ENCODE measurements at regions not wholly inside any gene's neighbourhood (a gene's known extent, or its start where the extent isn't known, plus 50 kb on each side); places are given as distances from the start of the nearest gene placed in this dataset.

GRCh38 chr3:3615533-3615932, 183.7 kb upstream of the LRRN1 start:
- 83% methylated on average over 3 of the region's 3 CpGs for WGBS (ENCODE audit: insufficient coverage)
- no peak for ATAC-seq (ENCODE audit: low read depth)
- TF ChIP-seq EZH2 (IDR thresholded peaks at IDR 0.05; ENCODE audit: borderline replicate concordance, insufficient read depth, low read depth, low read length, poor library complexity, severe bottlenecking) (no peak), CTCF (IDR thresholded peaks at IDR 0.05) (no peak)
- Histone ChIP-seq H3K27ac (ENCODE audit: low read length in 2 of 2) (no peak overlapping the region), H3K27me3 (replicated peaks in 1 of 4; ENCODE audit: control extremely low read depth in 1 of 4, control insufficient read depth in 3 of 4, insufficient read depth in 4 of 4, low read length in 3 of 4) (no peaks in the 10 kb centered on the region), H3K4me1 (ENCODE audit: control insufficient read depth in 2 of 2, insufficient read depth in 2 of 2, low read length in 2 of 2) (no peaks in the 10 kb centered on the region), H4K20me1 (ENCODE audit: control insufficient read depth, insufficient read depth, low read length, poor library complexity, severe bottlenecking) (no peaks in the 10 kb centered on the region), H3K4me2 (replicated peaks; ENCODE audit: low read depth, low read length, poor library complexity, severe bottlenecking) (no peak overlapping the region), H3K79me2 (ENCODE audit: control insufficient read depth, insufficient read depth, low read length) (no peaks in the 10 kb centered on the region), H3K9me3 (ENCODE audit: control extremely low read depth in 1 of 3, control insufficient read depth in 2 of 3, insufficient read depth in 1 of 3, low read length in 2 of 3) (no peaks in the 10 kb centered on the region), H2AFZ (ENCODE audit: insufficient read depth, low read depth, low read length, poor library complexity, severe bottlenecking) (no peak overlapping the region), H3K36me3 (replicated peaks in 1 of 2; ENCODE audit: control extremely low read depth in 1 of 2, control insufficient read depth in 1 of 2, extremely low read depth in 1 of 2, insufficient read depth in 2 of 2, low read length in 1 of 2) (no peaks in the 10 kb centered on the region), H3K4me3 (ENCODE audit: control extremely low read depth in 1 of 5, extremely low read depth in 1 of 5, insufficient read depth in 1 of 5, low read depth in 2 of 5, low read length in 4 of 5) (no peak overlapping the region), H3K9ac (ENCODE audit: low read length) (no peak overlapping the region)
- CTCF ChIA-PET: no interaction called here
- Mint-ChIP-seq H3K9me3 (ENCODE audit: insufficient read depth) (no peaks in the 10 kb centered on the region), H3K27ac (no peak overlapping the region), H3K4me1 (no peaks in the 10 kb centered on the region), H3K27me3 (no peaks in the 10 kb centered on the region), H3K4me3 (no peak overlapping the region)
- intact Hi-C loops (cut with micrococcal nuclease): no loop called here
- POLR2A ChIA-PET: no interaction called here
- DNase-seq: no peak

- Mint-ChIP-seq H3K9me3 (ENCODE audit: insufficient read depth) (peaks cover 5% of the 10 kb centered on the region), H3K4me1 (no peaks in the 10 kb centered on the region), H3K27me3 (no peaks in the 10 kb centered on the region), H3K4me3 (no peak overlapping the region), H3K27ac (no peak overlapping the region)
- H3K4me3 ChIP-seq (ENCODE audit: control extremely low read depth in 1 of 5, extremely low read depth in 1 of 5, insufficient read depth in 1 of 5, low read depth in 2 of 5, low read length in 4 of 5): no peak overlapping the region
- ATAC-seq (ENCODE audit: low read depth) (no peak), DNase-seq (no peak)
- H3K79me2 ChIP-seq (ENCODE audit: control insufficient read depth, insufficient read depth, low read length): no peaks in the 10 kb centered on the region
- H3K9ac ChIP-seq (ENCODE audit: low read length): no peak overlapping the region
- H3K36me3 ChIP-seq (replicated peaks in 1 of 2; ENCODE audit: control extremely low read depth in 1 of 2, control insufficient read depth in 1 of 2, extremely low read depth in 1 of 2, insufficient read depth in 2 of 2, low read length in 1 of 2): no peaks in the 10 kb centered on the region
- POLR2A ChIA-PET: no interaction called here
- CTCF ChIA-PET: no interaction called here
- H2AFZ ChIP-seq (ENCODE audit: insufficient read depth, low read depth, low read length, poor library complexity, severe bottlenecking): no peak overlapping the region
- intact Hi-C loops (cut with micrococcal nuclease): no loop called here
- no peaks in the 10 kb centered on the region for H4K20me1 ChIP-seq (ENCODE audit: control insufficient read depth, insufficient read depth, low read length, poor library complexity, severe bottlenecking)
- no peak overlapping the region for H3K4me2 ChIP-seq (replicated peaks; ENCODE audit: low read depth, low read length, poor library complexity, severe bottlenecking)
- no peak overlapping the region for H3K27ac ChIP-seq (ENCODE audit: low read length in 2 of 2)
- TF ChIP-seq CTCF (IDR thresholded peaks at IDR 0.05) (no peak), EZH2 (IDR thresholded peaks at IDR 0.05; ENCODE audit: borderline replicate concordance, insufficient read depth, low read depth, low read length, poor library complexity, severe bottlenecking) (no peak)
- no peaks in the 10 kb centered on the region for H3K4me1 ChIP-seq (ENCODE audit: control insufficient read depth in 2 of 2, insufficient read depth in 2 of 2, low read length in 2 of 2)
- H3K9me3 ChIP-seq (ENCODE audit: control extremely low read depth in 1 of 3, control insufficient read depth in 2 of 3, insufficient read depth in 1 of 3, low read length in 2 of 3): no peaks in the 10 kb centered on the region
- H3K27me3 ChIP-seq (replicated peaks in 1 of 4; ENCODE audit: control extremely low read depth in 1 of 4, control insufficient read depth in 3 of 4, insufficient read depth in 4 of 4, low read length in 3 of 4): peaks cover 0 to 3% (median 0%) of the 10 kb centered on the region in 4 experiments
- WGBS (ENCODE audit: insufficient coverage): 30% methylated on average over 2 of the region's 4 CpGs
Measured at GRCh38 chr3:3610581-3611298, 188.5 kb upstream of the LRRN1 start.

Measured in B cell (primary cell).